ENCODE measurements at regions not wholly inside any gene's neighbourhood (a gene's known extent, or its start where the extent isn't known, plus 50 kb on each side); places are given as distances from the start of the nearest gene placed in this dataset.

- H3K27me3 ChIP-seq: no peaks in the 10 kb centered on the region
- no peak overlapping the region for H3K27ac ChIP-seq (replicated peaks in 1 of 4)
- 88% methylated on average over 4 of the region's 4 CpGs for WGBS
- H3K36me3 ChIP-seq: no peaks in the 10 kb centered on the region
- H3K4me1 ChIP-seq: no peaks in the 10 kb centered on the region
- intact Hi-C loops (cut with DNase I): no loop called here
- no peak for DNase-seq (ENCODE audit: extremely low spot score)
- no peak for TF ChIP-seq EP300 (IDR thresholded peaks at IDR 0.05)
- TF ChIP-seq POLR2A (IDR thresholded peaks at IDR 0.05; ENCODE audit: low read depth): no peak
- TF ChIP-seq POLR2AphosphoS5 (IDR thresholded peaks at IDR 0.05): no peak
- TF ChIP-seq, protein P1, sequence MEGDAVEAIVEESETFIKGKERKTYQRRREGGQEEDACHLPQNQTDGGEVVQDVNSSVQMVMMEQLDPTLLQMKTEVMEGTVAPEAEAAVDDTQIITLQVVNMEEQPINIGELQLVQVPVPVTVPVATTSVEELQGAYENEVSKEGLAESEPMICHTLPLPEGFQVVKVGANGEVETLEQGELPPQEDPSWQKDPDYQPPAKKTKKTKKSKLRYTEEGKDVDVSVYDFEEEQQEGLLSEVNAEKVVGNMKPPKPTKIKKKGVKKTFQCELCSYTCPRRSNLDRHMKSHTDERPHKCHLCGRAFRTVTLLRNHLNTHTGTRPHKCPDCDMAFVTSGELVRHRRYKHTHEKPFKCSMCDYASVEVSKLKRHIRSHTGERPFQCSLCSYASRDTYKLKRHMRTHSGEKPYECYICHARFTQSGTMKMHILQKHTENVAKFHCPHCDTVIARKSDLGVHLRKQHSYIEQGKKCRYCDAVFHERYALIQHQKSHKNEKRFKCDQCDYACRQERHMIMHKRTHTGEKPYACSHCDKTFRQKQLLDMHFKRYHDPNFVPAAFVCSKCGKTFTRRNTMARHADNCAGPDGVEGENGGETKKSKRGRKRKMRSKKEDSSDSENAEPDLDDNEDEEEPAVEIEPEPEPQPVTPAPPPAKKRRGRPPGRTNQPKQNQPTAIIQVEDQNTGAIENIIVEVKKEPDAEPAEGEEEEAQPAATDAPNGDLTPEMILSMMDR (IDR thresholded peaks at IDR 0.05): no peak
- peaks cover 0 to 6% (median 2%) of the 10 kb centered on the region in 4 donors for H3K9me3 ChIP-seq
- H3K4me3 ChIP-seq: no peak overlapping the region
These were observed 63.8 kb downstream of the BTBD3 start for GRCh38 chr20:11981366-11981947.

DNA sequence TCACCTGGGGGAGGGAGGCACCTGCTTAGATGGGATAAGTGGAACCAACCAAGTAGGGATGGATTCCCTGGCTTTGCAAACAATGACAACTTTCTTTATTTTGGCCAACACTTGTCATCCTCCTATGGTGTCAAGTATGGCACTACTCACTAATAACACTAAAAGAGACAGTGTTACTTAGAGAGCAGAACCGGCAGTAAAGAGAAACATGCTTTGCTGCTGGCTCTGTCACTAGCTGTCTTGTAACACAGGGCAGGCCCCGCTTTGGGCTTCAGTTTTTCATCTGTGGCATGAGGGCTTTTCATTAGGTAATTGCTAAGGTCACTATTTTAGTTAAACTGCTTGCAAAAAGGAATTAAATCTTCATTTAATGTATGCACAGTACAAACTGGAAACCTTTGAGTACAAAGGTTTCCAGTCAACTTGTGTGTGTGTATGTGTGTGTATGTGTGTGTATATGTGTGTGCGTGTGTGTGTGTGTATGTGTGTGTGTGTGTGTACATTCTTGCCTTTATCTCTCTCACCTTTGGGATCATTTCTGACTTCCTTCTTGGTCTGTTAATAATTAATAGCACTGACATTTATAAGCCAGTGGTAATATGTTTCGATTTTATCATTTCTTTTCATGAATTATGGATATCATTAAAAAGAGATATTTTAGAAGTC, 64.7 kb downstream of the BTBD3 start:
- 58% methylated on average over 4 of the region's 4 CpGs for WGBS

GRCh38 chr20:11982955-11983470, 65.3 kb downstream of the BTBD3 start:
- Histone ChIP-seq H3K36me3 (no peaks in the 10 kb centered on the region), H3K4me3 (no peak overlapping the region), H3K27me3 (no peaks in the 10 kb centered on the region), H3K27ac (replicated peaks in 1 of 4) (no peak overlapping the region), H3K4me1 (peaks cover 0 to 6% (median 0%) of the 10 kb centered on the region in 4 donors), H3K9me3 (no peaks in the 10 kb centered on the region)
- DNase-seq (ENCODE audit: extremely low spot score): no peak
- no peak for TF ChIP-seq POLR2AphosphoS5 (IDR thresholded peaks at IDR 0.05)
- TF ChIP-seq POLR2A (IDR thresholded peaks at IDR 0.05; ENCODE audit: low read depth): no peak
- TF ChIP-seq EP300 (IDR thresholded peaks at IDR 0.05): no peak
- TF ChIP-seq, protein P1 (IDR thresholded peaks at IDR 0.05): no peak
- 48% methylated on average over 8 of the region's 8 CpGs for WGBS
- intact Hi-C loops (cut with DNase I): no loop called here

More for the DNA sequence above, 64.7 kb downstream of the BTBD3 start:
- DNase-seq (ENCODE audit: extremely low spot score): no peak
- intact Hi-C loops (cut with DNase I): no loop called here
- Histone ChIP-seq H3K27me3 (no peaks in the 10 kb centered on the region), H3K36me3 (no peaks in the 10 kb centered on the region), H3K4me3 (no peak overlapping the region), H3K9me3 (no peaks in the 10 kb centered on the region), H3K27ac (replicated peaks in 1 of 4) (no peak overlapping the region), H3K4me1 (peaks cover 0 to 3% (median 0%) of the 10 kb centered on the region in 4 donors)
- TF ChIP-seq EP300 (IDR thresholded peaks at IDR 0.05) (no peak), POLR2AphosphoS5 (IDR thresholded peaks at IDR 0.05) (no peak), POLR2A (IDR thresholded peaks at IDR 0.05; ENCODE audit: low read depth) (no peak)
- TF ChIP-seq, protein P1 (IDR thresholded peaks at IDR 0.05): no peak

DNA sequence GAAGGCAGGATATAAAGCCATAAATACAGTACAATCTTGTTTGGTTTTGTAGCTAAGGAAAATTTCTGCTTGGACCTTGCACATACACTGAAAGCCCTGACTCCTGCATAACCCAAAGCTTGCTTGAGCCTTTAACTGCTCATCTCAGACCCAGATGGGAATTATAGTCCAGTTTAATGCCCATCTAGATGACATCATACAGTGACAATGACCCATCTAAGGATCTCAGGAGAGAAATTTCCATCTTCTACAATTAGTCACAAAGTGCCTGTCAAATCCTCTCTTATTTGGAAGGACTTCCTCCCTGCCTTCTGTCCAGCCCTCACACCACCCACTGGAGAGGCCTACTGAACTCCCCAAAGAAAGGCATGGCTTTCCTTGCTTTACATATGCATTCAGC, 69.3 kb downstream of the BTBD3 start:
- H3K4me3 ChIP-seq: no peak overlapping the region

More for the DNA sequence above, 69.3 kb downstream of the BTBD3 start:
- intact Hi-C loops (cut with DNase I): no loop called here
- DNase-seq (ENCODE audit: extremely low spot score): peak; percentile 45
- H3K4me1 ChIP-seq: peaks cover 0 to 6% (median 0%) of the 10 kb centered on the region in 4 donors
- no peaks in the 10 kb centered on the region for H3K27me3 ChIP-seq
- no peak for TF ChIP-seq POLR2AphosphoS5 (IDR thresholded peaks at IDR 0.05)
- TF ChIP-seq, protein P1 (IDR thresholded peaks at IDR 0.05): no peak
- TF ChIP-seq EP300 (IDR thresholded peaks at IDR 0.05): no peak
- TF ChIP-seq POLR2A (IDR thresholded peaks at IDR 0.05; ENCODE audit: low read depth): no peak
- no peaks in the 10 kb centered on the region for H3K9me3 ChIP-seq
- H3K27ac ChIP-seq (replicated peaks in 1 of 4): no peak overlapping the region
- H3K36me3 ChIP-seq: no peaks in the 10 kb centered on the region
